ENCODE measurements at regions not wholly inside any gene's neighbourhood (a gene's known extent, or its start where the extent isn't known, plus 50 kb on each side); places are given as distances from the start of the nearest gene placed in this dataset.

GRCh38 chr1:105359457-105359856 lies 1609.8 kb downstream of the AMY1C start:
- H3K27me3 ChIP-seq: no peaks in the 10 kb centered on the region
- 32% methylated on average over 1 of the region's 1 CpG for WGBS (ENCODE audit: low lambda C conversion rate, missing lambda C conversion rate)
- no peaks in the 10 kb centered on the region for H3K36me3 ChIP-seq (replicated peaks; ENCODE audit: insufficient read depth, low read depth)
- H3K79me2 ChIP-seq: no peaks in the 10 kb centered on the region
- no peak for DNase-seq (ENCODE audit: low spot score)
- H3K4me3 ChIP-seq: no peak overlapping the region
- no peaks in the 10 kb centered on the region for H3K9me3 ChIP-seq (ENCODE audit: low read depth)
- H3K4me2 ChIP-seq: no peak overlapping the region
- H4K20me1 ChIP-seq (ENCODE audit: insufficient read depth, poor library complexity, severe bottlenecking): no peaks in the 10 kb centered on the region
- H3K4me1 ChIP-seq (ENCODE audit: insufficient read depth): no peaks in the 10 kb centered on the region
- no peak overlapping the region for H2AFZ ChIP-seq
- no peak overlapping the region for H3K27ac ChIP-seq
- TF ChIP-seq EZH2 (IDR thresholded peaks at IDR 0.05; ENCODE audit: borderline replicate concordance): no peak
- TF ChIP-seq EZH2phosphoT487 (IDR thresholded peaks at IDR 0.05; ENCODE audit: low read depth, severe bottlenecking, unreplicated experiment): no peak
- no peak for TF ChIP-seq CTCF (IDR thresholded peaks at IDR 0.05; ENCODE audit: poor library complexity)
- H3K9me2 ChIP-seq (replicated peaks; ENCODE audit: insufficient read depth): no peaks in the 10 kb centered on the region

- 100% methylated on average over 1 of the region's 1 CpG for WGBS (ENCODE audit: low lambda C conversion rate, missing lambda C conversion rate)
- Histone ChIP-seq H3K9me3 (ENCODE audit: low read depth) (no peaks in the 10 kb centered on the region), H3K4me1 (ENCODE audit: insufficient read depth) (no peaks in the 10 kb centered on the region), H3K4me3 (no peak overlapping the region), H3K27ac (no peak overlapping the region), H3K79me2 (no peaks in the 10 kb centered on the region), H3K27me3 (no peaks in the 10 kb centered on the region), H3K9me2 (replicated peaks; ENCODE audit: insufficient read depth) (no peaks in the 10 kb centered on the region), H4K20me1 (ENCODE audit: insufficient read depth, poor library complexity, severe bottlenecking) (no peaks in the 10 kb centered on the region), H3K36me3 (replicated peaks; ENCODE audit: insufficient read depth, low read depth) (no peaks in the 10 kb centered on the region), H3K4me2 (no peak overlapping the region), H2AFZ (no peak overlapping the region)
- no peak for TF ChIP-seq EZH2phosphoT487 (IDR thresholded peaks at IDR 0.05; ENCODE audit: low read depth, severe bottlenecking, unreplicated experiment)
- DNase-seq (ENCODE audit: low spot score): no peak
Observed at GRCh38 chr1:105362438-105362837, 1612.7 kb downstream of the AMY1C start.

GRCh38 chr1:105368446-105368845 lies 1618.7 kb downstream of the AMY1C start:
- Histone ChIP-seq H3K79me2 (no peaks in the 10 kb centered on the region), H3K4me2 (no peak overlapping the region), H3K9me2 (replicated peaks; ENCODE audit: insufficient read depth) (no peaks in the 10 kb centered on the region), H3K27me3 (no peaks in the 10 kb centered on the region), H4K20me1 (ENCODE audit: insufficient read depth, poor library complexity, severe bottlenecking) (no peaks in the 10 kb centered on the region), H3K27ac (no peak overlapping the region), H3K4me1 (ENCODE audit: insufficient read depth) (no peaks in the 10 kb centered on the region), H3K4me3 (no peak overlapping the region), H2AFZ (no peak overlapping the region), H3K36me3 (replicated peaks; ENCODE audit: insufficient read depth, low read depth) (no peaks in the 10 kb centered on the region), H3K9me3 (ENCODE audit: low read depth) (no peaks in the 10 kb centered on the region)
- DNase-seq (ENCODE audit: low spot score): no peak
- WGBS (ENCODE audit: low lambda C conversion rate, missing lambda C conversion rate): 72% methylated on average over 4 of the region's 4 CpGs
- TF ChIP-seq EZH2phosphoT487 (IDR thresholded peaks at IDR 0.05; ENCODE audit: low read depth, severe bottlenecking, unreplicated experiment) (no peak), EZH2 (IDR thresholded peaks at IDR 0.05; ENCODE audit: borderline replicate concordance) (no peak), CTCF (IDR thresholded peaks at IDR 0.05; ENCODE audit: poor library complexity) (no peak)

- Histone ChIP-seq H3K36me3 (replicated peaks; ENCODE audit: insufficient read depth, low read depth) (no peaks in the 10 kb centered on the region), H3K27me3 (no peaks in the 10 kb centered on the region), H3K4me1 (ENCODE audit: insufficient read depth) (no peaks in the 10 kb centered on the region), H3K4me2 (no peak overlapping the region), H3K27ac (no peak overlapping the region), H2AFZ (no peak overlapping the region), H3K79me2 (no peaks in the 10 kb centered on the region), H3K9me3 (ENCODE audit: low read depth) (no peaks in the 10 kb centered on the region), H4K20me1 (ENCODE audit: insufficient read depth, poor library complexity, severe bottlenecking) (no peaks in the 10 kb centered on the region), H3K4me3 (no peak overlapping the region), H3K9me2 (replicated peaks; ENCODE audit: insufficient read depth) (no peaks in the 10 kb centered on the region)
- no peak for DNase-seq (ENCODE audit: low spot score)
- TF ChIP-seq EZH2 (IDR thresholded peaks at IDR 0.05; ENCODE audit: borderline replicate concordance) (no peak), EZH2phosphoT487 (IDR thresholded peaks at IDR 0.05; ENCODE audit: low read depth, severe bottlenecking, unreplicated experiment) (no peak), CTCF (IDR thresholded peaks at IDR 0.05; ENCODE audit: poor library complexity) (no peak)
- WGBS (ENCODE audit: low lambda C conversion rate, missing lambda C conversion rate): 45% methylated on average over 1 of the region's 1 CpG
Observed at GRCh38 chr1:105373681-105374080, 1624.0 kb downstream of the AMY1C start.
